ENCODE measurements at regions not wholly inside any gene's neighbourhood (a gene's known extent, or its start where the extent isn't known, plus 50 kb on each side); places are given as distances from the start of the nearest gene placed in this dataset.
"Not testable (repeated sequence)": the region's sequence is repeated elsewhere in the genome, so short reads cannot be mapped to it uniquely, and the experiment has no call there.

DNA sequence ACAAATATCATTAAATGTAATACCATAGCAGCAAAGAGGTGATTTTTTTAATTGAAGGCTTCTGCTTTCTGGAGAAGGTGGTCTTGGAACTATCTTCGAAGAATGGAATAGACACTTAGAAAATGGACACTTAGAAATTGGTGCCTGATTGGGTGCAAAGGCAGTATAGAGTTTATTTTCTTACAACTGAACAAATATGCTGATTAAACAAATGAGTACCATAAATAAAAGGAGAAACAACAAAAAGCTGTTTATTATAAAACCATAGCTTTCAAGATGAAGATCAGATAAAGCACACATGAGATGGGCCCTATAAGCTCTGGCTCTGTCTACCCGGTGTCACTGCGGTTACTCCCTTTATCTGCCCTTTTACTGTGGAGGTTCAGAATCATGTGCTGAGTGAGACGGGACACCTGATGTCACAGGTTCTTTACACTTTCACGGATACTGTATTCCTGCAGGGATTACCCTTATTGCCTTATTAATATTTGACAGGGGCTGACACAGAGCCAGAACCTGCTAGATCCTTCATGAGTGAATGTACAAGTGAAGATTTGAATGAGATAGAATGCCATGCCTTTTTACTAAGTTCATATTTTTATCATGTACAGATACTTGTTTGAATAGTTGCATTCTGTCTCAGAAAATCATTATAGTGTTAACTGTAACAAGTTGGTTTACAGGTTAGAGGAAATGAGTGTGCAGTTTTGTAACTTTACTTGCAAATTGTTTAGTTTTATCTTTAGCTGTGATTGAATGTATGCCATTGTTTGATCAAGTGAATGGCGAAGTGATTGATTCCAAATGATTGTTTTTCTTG, 477.5 kb upstream of the RGS6 start:
- no peak for DNase-seq (ENCODE audit: low read depth in 1 of 2, low spot score in 1 of 2)

DNA sequence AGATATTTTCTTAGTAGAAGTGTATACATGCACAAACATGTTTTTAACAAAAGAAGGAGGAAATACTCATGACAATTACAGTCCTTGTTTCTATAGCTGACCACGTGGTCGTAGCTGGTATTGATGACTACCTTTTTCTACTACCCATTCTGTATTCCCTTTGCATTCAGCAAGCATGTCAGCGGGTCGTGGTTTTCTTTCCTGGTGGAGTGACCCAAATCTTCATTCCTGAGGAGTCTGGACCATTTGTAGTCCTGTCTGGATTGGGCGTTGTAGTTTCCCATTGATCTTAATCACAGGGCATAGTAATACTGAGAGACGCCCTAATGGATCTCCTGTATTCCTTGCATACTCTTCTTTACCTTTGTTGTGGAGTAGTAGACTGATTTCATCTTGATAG, 472.1 kb upstream of the RGS6 start:
- no peak for DNase-seq (ENCODE audit: low read depth in 1 of 2, low spot score in 1 of 2)

DNA sequence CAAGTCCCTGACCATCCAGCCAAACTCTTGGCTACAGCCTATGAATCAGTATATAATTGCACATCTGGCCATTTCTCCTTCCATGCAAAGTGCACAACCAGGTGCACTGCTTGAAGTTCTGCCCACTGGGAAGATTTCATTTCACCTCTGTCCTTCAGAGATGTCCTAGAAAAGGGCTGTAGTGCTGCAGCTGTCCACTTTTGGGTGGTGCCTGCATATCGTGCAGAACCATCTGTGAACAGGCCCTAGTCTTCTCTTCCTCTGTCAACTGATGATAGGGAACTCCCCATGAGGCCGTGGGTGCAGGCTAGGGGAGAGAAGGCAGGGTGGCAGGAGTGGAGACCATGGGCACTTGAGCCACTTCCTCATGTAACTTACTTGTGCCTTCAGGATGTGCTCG, 470.6 kb upstream of the RGS6 start:
- DNase-seq (ENCODE audit: low read depth in 1 of 2, low spot score in 1 of 2), result not testable (repeated sequence)

DNA sequence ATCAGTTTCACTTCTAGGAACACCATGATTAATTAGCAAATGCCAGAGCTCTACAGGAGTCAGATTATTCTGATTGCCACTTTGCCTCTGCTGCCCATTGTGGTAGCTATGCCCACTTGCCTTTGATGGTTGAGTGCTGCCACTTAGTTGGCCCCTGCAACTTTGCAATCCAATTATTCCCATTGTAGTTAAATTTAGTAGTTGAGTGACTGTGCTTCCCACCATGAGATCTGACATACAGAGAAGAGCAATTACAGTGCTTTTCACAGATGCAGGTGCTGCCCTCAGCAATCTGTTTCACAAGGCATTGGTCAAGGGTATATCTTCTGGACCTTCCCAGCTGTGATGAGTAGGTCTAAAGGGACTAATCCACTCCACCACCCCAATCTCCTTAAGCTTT, 468.4 kb upstream of the RGS6 start:
- no peak for DNase-seq (ENCODE audit: low read depth in 1 of 2, low spot score in 1 of 2)

DNA sequence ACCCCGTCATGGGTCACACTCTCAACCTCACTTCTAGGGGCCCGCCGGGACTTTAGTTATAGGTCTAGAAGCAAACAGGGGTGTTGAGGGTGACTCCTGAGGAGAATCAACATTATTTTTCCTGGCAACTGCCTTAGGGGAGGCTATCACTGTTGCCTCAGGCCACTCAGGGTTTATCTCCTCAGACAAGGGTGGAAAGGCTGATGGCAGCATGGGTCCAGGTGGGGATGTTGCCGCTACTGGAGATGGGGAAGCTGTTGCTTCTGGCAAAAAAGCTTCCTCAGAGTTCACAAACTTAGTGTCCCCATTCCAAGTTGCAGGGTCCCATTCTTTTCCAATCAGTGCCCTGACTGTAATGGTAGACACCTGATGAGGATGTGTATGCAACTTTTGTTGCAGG, 467.4 kb upstream of the RGS6 start:
- no peak for DNase-seq (ENCODE audit: low read depth in 1 of 2, low spot score in 1 of 2)

DNA sequence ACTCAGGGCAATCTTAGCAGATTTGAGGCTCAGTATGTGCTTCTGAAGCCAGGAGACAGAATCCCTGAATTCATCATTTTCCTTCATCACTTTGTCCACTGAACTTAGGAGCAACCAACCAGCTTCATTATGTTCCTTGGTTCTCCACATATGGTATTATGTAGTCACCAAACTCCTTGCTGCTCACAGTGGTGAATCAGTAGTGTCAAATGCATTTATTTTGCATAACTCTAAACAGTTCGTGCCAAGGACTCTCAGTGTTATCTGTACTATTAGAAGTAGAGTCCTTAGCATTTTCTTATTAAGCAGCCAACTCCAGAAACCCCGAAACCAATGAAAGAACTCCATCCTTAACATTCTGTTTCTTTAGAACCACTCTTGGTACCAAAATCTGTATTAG, 466.9 kb upstream of the RGS6 start:
- DNase-seq (ENCODE audit: low read depth in 1 of 2, low spot score in 1 of 2), result no peak

DNA sequence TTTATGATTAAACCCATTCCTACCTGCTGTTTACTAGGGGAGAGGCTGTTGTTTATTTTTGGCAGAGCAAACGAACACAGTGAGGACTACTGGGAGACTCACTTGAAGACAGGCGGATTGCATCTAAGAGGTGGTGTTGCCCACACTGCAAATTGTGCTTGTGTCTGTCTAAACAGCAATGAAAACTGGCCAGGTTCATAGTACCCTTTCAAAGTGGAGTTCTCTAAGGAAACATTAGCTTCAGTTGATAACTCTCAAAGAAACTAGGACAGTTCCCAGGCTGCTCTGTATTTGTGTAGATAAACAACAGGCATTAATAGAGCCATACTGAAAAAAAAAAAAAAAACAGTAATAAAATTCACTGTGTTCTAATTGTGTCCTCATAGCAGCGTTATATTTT, 466.0 kb upstream of the RGS6 start:
- no peak for DNase-seq (ENCODE audit: low read depth in 1 of 2, low spot score in 1 of 2)

DNA sequence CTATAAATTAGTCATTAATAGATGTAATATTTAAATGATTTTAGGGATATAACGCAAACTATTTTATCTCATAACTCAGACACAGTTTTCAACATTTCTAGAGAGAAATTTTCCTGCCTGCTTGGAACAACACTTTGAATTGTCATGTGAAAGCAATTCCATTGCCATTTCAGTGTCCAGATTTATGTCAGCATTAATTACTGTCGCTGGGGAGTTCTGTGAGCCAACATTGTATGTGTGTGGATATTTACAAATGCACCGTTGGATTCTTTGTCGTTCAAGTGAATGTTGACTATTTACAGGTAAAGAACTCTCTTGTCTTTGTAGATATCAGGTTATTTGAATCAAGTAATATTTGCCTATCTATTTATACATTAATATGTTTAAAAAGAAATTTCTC, 465.3 kb upstream of the RGS6 start:
- DNase-seq (ENCODE audit: low read depth in 1 of 2, low spot score in 1 of 2), result no peak

DNA sequence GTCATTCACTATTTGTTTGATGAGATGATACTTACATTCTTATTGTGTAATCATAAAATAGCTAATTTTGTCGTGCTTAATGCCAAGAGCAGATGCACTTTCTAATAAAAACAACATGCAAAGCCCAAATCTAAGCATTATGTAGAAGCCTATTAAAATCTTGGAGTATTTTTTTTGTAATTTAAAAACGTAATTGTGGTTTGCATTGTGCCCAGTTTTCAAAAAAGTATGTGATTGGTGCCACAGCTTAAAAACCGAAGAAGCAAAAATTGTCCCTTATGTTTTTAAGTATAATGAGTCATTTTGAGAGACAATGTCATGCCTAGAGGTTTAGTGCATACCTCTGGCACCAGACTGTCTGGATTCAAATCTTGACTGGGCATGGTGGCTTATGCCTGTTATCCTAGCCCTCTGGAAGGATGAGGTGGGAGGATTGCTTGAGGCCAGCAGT, 464.8 kb upstream of the RGS6 start:
- no peak for DNase-seq (ENCODE audit: low read depth in 1 of 2, low spot score in 1 of 2)

DNA sequence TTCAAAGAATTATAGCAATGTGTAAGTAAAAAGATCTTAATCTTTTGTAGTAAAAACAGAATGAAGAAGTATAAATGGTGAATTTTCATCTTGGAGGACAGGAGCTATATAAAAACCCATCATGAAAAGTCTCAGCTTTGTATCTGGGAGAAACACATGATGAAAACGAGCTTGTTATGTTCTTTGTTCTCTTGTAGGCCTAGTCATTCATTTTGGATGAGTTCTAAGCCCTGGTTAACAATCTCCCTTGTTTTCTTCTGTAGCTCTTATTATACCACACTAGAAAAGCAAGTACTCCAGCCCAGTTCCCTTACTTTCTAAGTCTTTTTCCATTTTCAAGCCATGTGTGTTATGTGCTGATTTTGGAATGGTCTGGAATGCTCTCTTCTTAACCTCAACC, 463.5 kb upstream of the RGS6 start:
- DNase-seq (ENCODE audit: low read depth in 1 of 2, low spot score in 1 of 2), result no peak

DNA sequence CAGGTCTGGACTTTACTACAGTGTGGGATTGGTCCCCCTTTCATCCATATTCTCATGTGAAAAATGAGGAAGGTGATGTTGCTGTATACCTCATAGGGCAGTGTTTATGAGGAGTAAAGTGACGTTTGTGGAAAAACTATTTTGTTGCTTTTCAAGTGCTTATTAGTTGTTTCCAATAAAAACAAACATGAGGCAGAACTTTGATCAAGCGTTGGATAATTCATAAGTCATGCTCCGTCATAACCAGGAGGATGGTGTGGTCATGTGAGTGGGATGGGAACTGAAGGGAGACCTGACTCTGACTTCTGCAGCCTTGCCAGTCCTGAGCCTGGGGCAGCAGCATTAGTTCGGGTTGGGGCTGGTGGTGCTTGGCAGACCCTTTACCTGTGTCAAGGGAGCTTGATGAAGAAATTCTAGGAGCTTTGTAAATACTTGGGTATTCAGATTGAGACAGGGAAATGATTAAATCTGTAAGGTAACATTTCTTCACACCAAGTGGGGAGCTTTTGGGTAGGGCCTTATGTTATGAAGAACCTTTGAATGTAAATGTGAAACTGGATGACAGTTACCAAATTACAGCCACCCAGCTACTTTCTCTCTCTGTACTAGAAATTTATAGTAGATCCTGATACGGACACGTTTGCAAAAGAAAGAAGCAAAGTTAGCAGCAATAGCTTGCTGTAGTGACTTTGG, 462.4 kb upstream of the RGS6 start:
- no peak for DNase-seq (ENCODE audit: low read depth in 1 of 2, low spot score in 1 of 2)

DNA sequence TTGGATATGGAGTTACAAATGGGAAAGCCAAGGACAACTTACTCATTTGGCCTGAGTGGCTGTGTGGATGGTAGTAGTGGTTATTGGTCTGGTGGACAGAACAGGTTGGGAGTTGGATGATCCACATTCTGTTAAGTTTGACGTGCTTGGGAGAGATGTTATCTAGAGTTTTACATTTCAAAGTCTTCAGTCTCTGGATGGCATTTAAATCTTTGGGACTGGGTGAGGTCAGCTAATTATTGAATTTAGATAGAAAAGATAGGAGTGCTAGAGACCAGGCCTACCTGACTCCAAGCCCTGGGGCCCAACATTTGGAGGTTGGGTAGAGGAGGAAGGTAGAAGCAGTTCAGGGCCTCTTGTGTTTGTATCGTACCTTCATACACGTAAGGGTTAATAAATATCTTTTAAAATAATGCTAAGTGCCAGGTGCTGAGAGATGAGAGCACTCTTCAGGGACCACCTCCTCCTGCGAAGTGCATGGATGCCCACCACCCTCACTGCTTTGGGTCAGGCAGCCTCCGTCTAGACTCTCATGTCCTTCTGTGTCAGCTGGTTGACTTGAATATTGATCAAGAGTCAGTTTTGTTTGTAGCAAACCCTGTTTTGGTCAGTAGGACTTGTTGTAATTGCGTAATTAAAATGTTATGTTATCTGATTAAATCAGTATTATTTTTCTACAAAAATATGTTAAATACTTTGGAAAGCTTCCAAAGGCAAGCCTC, 460.4 kb upstream of the RGS6 start:
- DNase-seq (ENCODE audit: low read depth in 1 of 2, low spot score in 1 of 2), result no peak

DNA sequence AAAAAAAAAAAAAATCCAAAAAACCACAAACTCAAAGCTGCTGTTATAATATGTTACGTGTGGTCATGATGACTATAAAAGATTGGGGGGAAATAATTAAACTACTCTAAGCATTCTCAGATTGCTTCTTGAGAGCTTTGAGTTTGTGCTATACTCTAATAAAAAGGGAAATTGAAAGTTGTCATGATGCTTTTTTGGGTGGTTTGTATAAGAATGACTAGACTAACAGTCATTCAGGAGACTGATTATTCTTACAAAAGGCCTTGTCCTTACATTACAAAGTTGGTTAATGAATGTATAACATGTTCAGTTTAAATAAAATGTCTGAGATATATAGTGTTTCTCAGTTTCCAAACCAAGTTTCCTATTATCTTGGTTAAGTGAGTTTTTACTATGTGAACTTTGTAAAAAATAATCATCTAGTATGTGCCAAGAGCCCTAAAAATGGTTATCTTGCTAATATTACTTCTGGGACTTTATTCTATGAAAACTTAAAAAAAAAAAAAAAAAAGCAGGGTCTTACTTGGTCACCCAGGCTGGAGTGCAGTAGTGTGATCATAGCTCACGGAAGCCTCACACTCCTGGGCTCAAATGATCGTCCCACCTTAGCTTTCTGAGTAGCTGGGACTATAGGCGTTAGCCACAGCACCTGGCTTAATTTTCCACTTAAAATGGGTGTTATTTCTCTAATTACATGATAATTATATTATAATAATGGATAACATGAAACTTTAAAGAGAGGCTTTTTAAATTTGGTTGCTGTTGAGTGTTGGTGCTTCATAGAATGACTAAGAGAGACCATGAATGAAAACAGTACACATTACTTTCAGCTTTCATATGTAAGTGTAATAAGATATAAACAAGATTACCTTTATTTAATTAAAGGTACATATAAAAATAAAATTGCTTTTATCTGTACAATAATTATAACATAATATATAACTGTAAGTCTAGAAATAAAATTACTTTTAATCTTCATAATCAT, 459.6 kb upstream of the RGS6 start:
- no peak for DNase-seq (ENCODE audit: low read depth in 1 of 2, low spot score in 1 of 2)

DNA sequence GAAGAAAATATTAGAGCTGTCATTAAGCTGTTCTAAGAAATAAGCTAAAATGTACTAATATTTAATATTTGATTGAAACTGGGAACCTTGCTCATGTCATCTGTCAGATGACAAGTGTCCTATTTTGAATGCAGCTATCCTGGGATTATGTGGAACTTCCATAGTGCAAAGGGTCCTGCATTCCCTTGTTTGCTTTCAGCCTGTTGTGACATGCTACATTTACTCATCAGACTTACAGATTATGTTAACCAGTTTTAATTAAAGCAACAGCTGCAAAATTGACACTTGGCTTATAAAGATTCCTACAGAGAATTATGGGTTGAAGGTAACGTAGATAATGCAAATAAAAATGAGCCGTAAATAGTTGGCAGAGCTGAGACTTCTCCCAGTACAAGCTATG, 458.4 kb upstream of the RGS6 start:
- DNase-seq (ENCODE audit: low read depth in 1 of 2, low spot score in 1 of 2), result no peak

DNA sequence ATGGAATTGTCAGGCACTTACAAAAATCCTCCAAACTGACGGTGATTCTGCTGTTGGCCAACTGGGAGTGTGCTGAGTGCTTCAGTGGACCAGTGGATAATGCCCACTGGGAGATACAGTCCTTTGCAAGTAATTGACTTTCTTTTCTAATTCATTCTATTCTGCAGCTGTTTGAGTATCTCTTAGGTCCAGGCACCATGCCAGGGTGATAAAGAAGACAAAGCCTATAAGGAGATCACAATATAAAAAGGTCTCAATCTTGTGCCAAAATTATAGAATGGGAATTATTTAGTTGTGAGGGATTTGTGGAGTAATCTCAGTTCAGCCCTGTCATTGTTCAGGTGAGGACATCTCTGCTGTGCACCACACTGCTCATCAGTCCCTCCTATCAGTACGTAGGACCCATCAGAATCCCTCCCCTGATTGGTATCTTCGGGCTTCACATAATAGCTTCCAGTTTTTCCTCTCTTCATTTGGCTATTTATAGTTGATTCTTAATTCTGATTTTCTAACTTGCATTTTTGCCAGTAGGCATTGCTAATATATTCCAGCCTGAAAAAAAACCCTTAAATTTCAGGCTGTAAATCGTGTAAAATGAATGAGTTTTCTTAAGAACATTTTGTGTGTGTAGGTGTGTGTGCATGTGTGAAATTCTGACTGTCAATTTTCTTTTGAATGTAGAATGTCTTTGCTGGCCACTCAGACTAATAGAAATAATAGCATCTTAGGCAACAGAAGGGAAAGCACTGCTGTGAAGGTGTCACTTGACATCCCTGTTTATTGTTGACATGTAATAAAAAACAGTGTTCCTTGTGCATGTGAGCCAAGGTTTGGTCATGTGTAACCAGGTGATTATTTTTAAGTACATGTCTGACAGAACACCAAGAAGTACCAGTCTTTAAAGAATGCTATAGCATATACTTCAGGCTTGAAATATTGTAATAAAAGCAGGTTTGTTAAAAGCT, 457.6 kb upstream of the RGS6 start:
- no peak for DNase-seq (ENCODE audit: low read depth in 1 of 2, low spot score in 1 of 2)

DNA sequence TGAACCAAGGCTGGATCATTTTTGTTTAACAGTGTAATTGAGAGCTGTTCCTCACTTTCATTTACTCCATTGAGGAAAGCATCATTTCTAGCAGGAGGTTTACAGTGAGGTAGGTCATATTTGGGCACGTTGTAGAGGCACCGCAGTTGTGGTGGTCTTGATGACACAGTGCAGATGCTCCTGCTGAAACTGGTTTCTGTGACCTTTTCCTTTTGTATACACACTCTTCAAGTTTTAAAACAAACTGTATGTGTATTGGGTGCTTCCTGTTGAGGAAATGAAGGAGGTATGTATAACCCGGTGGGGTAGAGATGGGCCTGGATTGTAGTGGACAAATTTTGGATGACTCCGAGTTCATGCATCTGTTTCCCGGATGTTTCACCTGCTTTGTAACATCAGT, 456.3 kb upstream of the RGS6 start:
- no peak for DNase-seq (ENCODE audit: low read depth in 1 of 2, low spot score in 1 of 2)

DNA sequence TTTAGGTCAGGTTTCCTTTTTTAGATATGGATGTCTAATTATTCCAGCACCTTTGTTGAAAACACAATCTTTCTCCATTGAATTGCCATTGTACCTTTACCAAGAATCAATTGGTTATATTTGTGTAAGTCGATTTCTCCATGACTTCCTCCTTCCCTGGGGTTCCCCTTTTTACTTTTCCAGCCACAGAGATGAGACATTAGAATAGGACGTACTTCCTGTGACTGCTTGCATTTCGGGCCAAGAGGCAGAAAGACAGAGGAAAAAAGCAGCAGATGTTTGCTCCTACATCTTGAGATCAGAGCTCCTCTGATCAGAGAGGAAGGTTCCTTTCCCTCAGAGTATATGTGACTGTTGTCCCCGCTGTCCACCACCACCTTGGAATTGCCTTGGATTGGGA, 453.7 kb upstream of the RGS6 start:
- DNase-seq (ENCODE audit: low read depth in 1 of 2, low spot score in 1 of 2), result no peak

DNA sequence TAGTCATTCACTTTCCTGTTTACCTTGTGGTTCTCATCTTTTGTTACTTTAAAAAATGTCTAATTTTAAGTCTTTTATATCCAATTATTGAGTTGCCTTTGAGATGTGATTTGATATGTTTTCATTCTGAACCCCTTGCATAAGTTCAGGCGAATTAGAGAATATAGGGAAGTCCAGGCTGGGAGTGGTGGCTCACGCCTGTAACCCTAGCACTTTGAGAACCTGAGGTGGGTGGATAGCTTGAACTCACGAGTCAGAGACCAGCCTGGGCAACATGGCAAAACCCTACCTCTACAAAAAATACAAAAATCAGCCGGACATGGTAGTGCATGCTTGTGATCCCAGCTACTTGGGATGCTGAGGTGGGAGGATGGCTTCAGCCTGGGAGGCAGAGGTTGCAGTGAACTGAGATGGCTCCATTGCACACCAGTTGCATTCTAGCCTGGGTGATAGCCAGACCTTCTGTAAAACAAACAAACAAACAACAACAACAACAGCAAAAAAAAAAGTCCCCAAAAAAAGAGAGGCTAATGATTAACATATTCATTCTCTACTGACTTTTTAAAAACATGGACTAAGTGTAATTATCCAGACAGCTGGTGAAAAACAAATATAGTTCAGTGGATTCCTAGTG, 451.1 kb upstream of the RGS6 start:
- no peak for DNase-seq (ENCODE audit: low read depth in 1 of 2, low spot score in 1 of 2)

DNA sequence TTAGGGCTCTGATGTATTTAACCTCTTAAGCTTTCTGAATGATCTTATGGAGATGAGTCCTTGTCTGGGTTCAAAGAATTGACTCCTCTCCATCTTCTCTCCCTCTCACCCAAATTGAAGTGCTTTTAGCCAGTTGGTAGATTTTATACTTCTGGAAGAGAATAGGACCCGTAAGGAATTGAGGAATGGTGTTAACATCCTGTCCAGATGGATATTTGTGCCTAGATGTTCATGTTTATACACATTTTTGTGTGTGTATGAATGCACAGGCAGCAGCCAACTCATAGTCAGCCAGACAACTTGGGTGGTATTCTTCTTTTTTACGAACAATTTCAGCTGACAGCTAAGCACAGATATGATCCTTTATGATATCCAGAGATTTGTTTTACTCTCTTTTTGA, 449.6 kb upstream of the RGS6 start:
- DNase-seq (ENCODE audit: low read depth in 1 of 2, low spot score in 1 of 2), result no peak

Measured in activated CD4-positive, alpha-beta T cell treated with anti-CD3 and anti-CD28 coated beads, Interleukin-2, amount 50 U/mL, for 24 hours (primary cell).